Gastroesophageal sphincter (tissue), 4 donors: ENCODE measurements at regions not wholly inside any gene's neighbourhood (a gene's known extent, or its start where the extent isn't known, plus 50 kb on each side); places are given as distances from the start of the nearest gene placed in this dataset.

ENCODE experiments used
- ATAC-seq: fragments of 150-250 bp; one replicate; pipeline ENCODE4 v1.9.1; 2016; ENCODE audit warnings: mild to moderate bottlenecking, moderate library complexity
- H3K27ac ChIP-seq, 4 donors: fragments of 200-600 bp; sonication (generic) in 3 of 4; 1 replicate in 3 of 4; 2 replicates in 1 of 4; pipeline ENCODE4 v1.5.1; 2016 to 2019
- H3K27me3 ChIP-seq: fragments of 200-600 bp; sonication (generic); one replicate; pipeline ENCODE4 v1.5.1; 2019
- H3K36me3 ChIP-seq, 2 donors: fragments of 200-600 bp; sonication (generic); one replicate each; pipeline ENCODE4 v1.5.1; 2019; ENCODE audit warnings: control low read depth in 1 of 2
- H3K4me1 ChIP-seq, 3 donors: fragments of 200-600 bp; sonication (generic); 1 replicate in 2 of 3; 2 replicates in 1 of 3; pipeline ENCODE4 v1.5.1; 2016 to 2019; ENCODE audit warnings: control low read depth in 2 of 3
- H3K4me3 ChIP-seq, 2 donors: fragments of 200-600 bp; sonication (generic); one replicate each; pipeline ENCODE4 v1.5.1; 2019; ENCODE audit warnings: mild to moderate bottlenecking in 1 of 2, moderate library complexity in 1 of 2
- H3K9me3 ChIP-seq, 3 donors: fragments of 200-600 bp; sonication (generic); one replicate each; pipeline ENCODE4 v1.5.1; 2017 to 2019; ENCODE audit warnings: control low read depth in 2 of 3
- CTCF ChIP-seq, 4 experiments: fragments of 200-600 bp in 2 of 4; fragments of 450-650 bp in 2 of 4; sonication (generic) in 1 of 4; IDR thresholded peaks; one replicate each; pipeline ENCODE4 v1.5.1; 2017 to 2019; ENCODE audit warnings: antibody characterized with exemption in 4 of 4, mild to moderate bottlenecking in 2 of 4, moderate library complexity in 2 of 4
- EP300 ChIP-seq: sonication (generic); formaldehyde crosslinking; IDR thresholded peaks from one replicate; pipeline ENCODE4 v1.6.1; 2017; ENCODE audit warnings: antibody characterized with exemption, mild to moderate bottlenecking
- POLR2A ChIP-seq, 2 donors: fragments of 450-650 bp; IDR thresholded peaks; one replicate each; pipeline ENCODE4 v1.6.1; 2017; ENCODE audit warnings: antibody characterized with exemption in 2 of 2, mild to moderate bottlenecking in 2 of 2, moderate library complexity in 1 of 2
- POLR2AphosphoS5 ChIP-seq: sonication (generic); formaldehyde crosslinking; IDR thresholded peaks from one replicate; pipeline ENCODE4 v1.6.1; 2017; ENCODE audit warnings: antibody characterized with exemption
- WGBS, 2 donors: methylation state at CpG; one replicate each; pipeline ENCODE4 v1.1.5; 2018; ENCODE audit warnings: low coverage in 1 of 2; 5-methylcytosine and 5-hydroxymethylcytosine counted together

- Histone ChIP-seq H3K27ac (no peak overlapping the region), H3K9me3 (no peaks in the 10 kb centered on the region), H3K4me1 (peaks cover 0 to 6% (median 0%) of the 10 kb centered on the region in 3 donors), H3K27me3 (no peaks in the 10 kb centered on the region), H3K36me3 (no peaks in the 10 kb centered on the region), H3K4me3 (no peak overlapping the region)
- 76 to 78% methylated on average over 2 of the region's 2 CpGs for WGBS, 2 donors
- TF ChIP-seq POLR2AphosphoS5 (no peak), POLR2A (IDR thresholded peaks at IDR 0.05) (no peak), CTCF (IDR thresholded peaks at IDR 0.05) (no peak), EP300 (no peak)
- ATAC-seq: no peak
These were observed 181.6 kb downstream of the XPNPEP1 start for GRCh38 chr10:109741712-109742111.

GRCh38 chr10:109740436-109740835 is 182.9 kb downstream of the XPNPEP1 start:
- H3K4me3 ChIP-seq: no peak overlapping the region
- H3K4me1 ChIP-seq: peaks cover 0 to 6% (median 0%) of the 10 kb centered on the region in 3 donors
- no peaks in the 10 kb centered on the region for H3K36me3 ChIP-seq
- H3K27ac ChIP-seq: no peak overlapping the region
- no peaks in the 10 kb centered on the region for H3K9me3 ChIP-seq
- WGBS, 2 donors: 69 to 73% methylated on average over 3 of the region's 3 CpGs
- TF ChIP-seq CTCF (IDR thresholded peaks at IDR 0.05) (no peak), POLR2AphosphoS5 (peak; percentile 24), EP300 (no peak), POLR2A (IDR thresholded peaks at IDR 0.05) (no peak)
- ATAC-seq: peak; percentile 80
- no peaks in the 10 kb centered on the region for H3K27me3 ChIP-seq

GRCh38 chr10:109737626-109738025 is 185.7 kb downstream of the XPNPEP1 start:
- no peaks in the 10 kb centered on the region for H3K4me1 ChIP-seq
- H3K4me3 ChIP-seq: no peak overlapping the region
- ATAC-seq: peak; percentile 33
- H3K27ac ChIP-seq: no peak overlapping the region
- 69 to 87% methylated on average over 3 to 4 of the region's 5 CpGs for WGBS, 2 donors
- H3K27me3 ChIP-seq: no peaks in the 10 kb centered on the region
- H3K36me3 ChIP-seq: no peaks in the 10 kb centered on the region
- H3K9me3 ChIP-seq: no peaks in the 10 kb centered on the region
- TF ChIP-seq POLR2AphosphoS5: no peak
- TF ChIP-seq CTCF (IDR thresholded peaks at IDR 0.05): no peak
- no peak for TF ChIP-seq EP300
- TF ChIP-seq POLR2A (IDR thresholded peaks at IDR 0.05): no peak

- Histone ChIP-seq H3K27ac (no peak overlapping the region), H3K36me3 (no peaks in the 10 kb centered on the region), H3K4me1 (no peaks in the 10 kb centered on the region), H3K27me3 (no peaks in the 10 kb centered on the region), H3K4me3 (no peak overlapping the region), H3K9me3 (no peaks in the 10 kb centered on the region)
- 30 to 47% methylated on average over 3 to 4 of the region's 4 CpGs for WGBS, 2 donors
- TF ChIP-seq EP300 (no peak), POLR2AphosphoS5 (no peak), CTCF (IDR thresholded peaks at IDR 0.05) (no peak), POLR2A (IDR thresholded peaks at IDR 0.05) (no peak)
- ATAC-seq: no peak
These were observed 186.3 kb downstream of the XPNPEP1 start for GRCh38 chr10:109737009-109737408.

GRCh38 chr10:109735776-109736175 is 187.5 kb downstream of the XPNPEP1 start:
- ATAC-seq: no peak
- 76% methylated on average over 4 of the region's 4 CpGs; no CpG with 5 or more reads in 1 of the 2 donors for WGBS, 2 donors
- H3K4me3 ChIP-seq: no peak overlapping the region

More at GRCh38 chr10:109735776-109736175, 187.5 kb downstream of the XPNPEP1 start:
- Histone ChIP-seq H3K9me3 (no peaks in the 10 kb centered on the region), H3K27ac (no peak overlapping the region), H3K4me1 (no peaks in the 10 kb centered on the region), H3K27me3 (no peaks in the 10 kb centered on the region), H3K36me3 (no peaks in the 10 kb centered on the region)
- TF ChIP-seq EP300 (no peak), CTCF (IDR thresholded peaks at IDR 0.05) (no peak), POLR2AphosphoS5 (no peak), POLR2A (IDR thresholded peaks at IDR 0.05) (no peak)
